Panc1 (cell line): ENCODE measurements at regions not wholly inside any gene's neighbourhood (a gene's known extent, or its start where the extent isn't known, plus 50 kb on each side); places are given as distances from the start of the nearest gene placed in this dataset.
"Not testable (repeated sequence)": the region's sequence is repeated elsewhere in the genome, so short reads cannot be mapped to it uniquely, and the experiment has no call there.

Experiments
- ATAC-seq: fragments of 200-7000 bp; cut with Tn5 transposase; 2 replicates; pipeline ENCODE4 v1.9.1; 2020; ENCODE audit warnings: mild to moderate bottlenecking, moderate library complexity
- BruUV-seq: library from RNA; stranded (reverse); fragments of 400-500 nt; replicated peaks from 2 replicates; lab custom pipeline; 2021; lab: Mats Ljungman, UMichigan
- CTCF ChIA-PET: fragments of 300-600 bp; sonication (Branson Sonifier 250); formaldehyde crosslinking; loops from one replicate; lab custom pipeline; 2022; ENCODE audit warnings: antibody characterized with exemption; lab: Charles Lee
- POLR2A ChIA-PET: fragments of 300-600 bp; sonication (Branson Sonifier 250); formaldehyde crosslinking; loops from one replicate; lab custom pipeline; 2022; ENCODE audit warnings: antibody characterized with exemption; lab: Charles Lee
- DNase-seq: peaks from one replicate; pipeline ENCODE4 v3.0.0-alpha.2; 2010; ENCODE audit warnings: low read depth, low spot score
- H3K27ac ChIP-seq: 2 replicates; pipeline ENCODE4 v1.5.1; 2011; ENCODE audit warnings: mild to moderate bottlenecking, low read length, inconsistent platforms
- H3K27me3 ChIP-seq: fragments of 200-500 bp; sonication (Bioruptor generic); 2 replicates; pipeline ENCODE4 v1.6.0; 2014; ENCODE audit warnings: low read length, inconsistent platforms; ENCODE audit not compliant: control insufficient read depth, insufficient read depth
- H3K36me3 ChIP-seq: fragments of 200-500 bp; sonication (Bioruptor generic); 2 replicates; pipeline ENCODE4 v1.5.1; 2014; ENCODE audit warnings: inconsistent platforms, mild to moderate bottlenecking, low read length, moderate library complexity; ENCODE audit not compliant: control insufficient read depth, insufficient read depth
- H3K4me1 ChIP-seq: 2 replicates; pipeline ENCODE4 v1.5.1; 2011; ENCODE audit warnings: inconsistent platforms, mild to moderate bottlenecking, low read length, moderate library complexity; ENCODE audit not compliant: control insufficient read depth, insufficient read depth
- H3K4me3 ChIP-seq, 2 experiments: 2 replicates each; pipeline ENCODE4 v1.5.1; 2011 to 2012; ENCODE audit warnings: low read depth in 2 of 2, low read length in 2 of 2, mild to moderate bottlenecking in 2 of 2, inconsistent platforms in 1 of 2, moderate library complexity in 1 of 2
- H3K9me3 ChIP-seq: fragments of 200-500 bp; sonication (Bioruptor generic); 2 replicates; pipeline ENCODE4 v1.5.1; 2014; ENCODE audit warnings: low read depth, mild to moderate bottlenecking, inconsistent platforms, low read length, moderate library complexity; ENCODE audit not compliant: control insufficient read depth, insufficient read depth
- POLR2AphosphoS5 ChIP-seq: IDR thresholded peaks from 2 replicates; pipeline ENCODE4 v1.6.1; 2012; ENCODE audit warnings: mild to moderate bottlenecking, low read depth, low read length, moderate library complexity
- SIN3A ChIP-seq: IDR thresholded peaks from 2 replicates; pipeline ENCODE4 v1.6.1; 2012; ENCODE audit warnings: low read depth, mild to moderate bottlenecking, low read length, moderate library complexity, borderline replicate concordance; ENCODE audit not compliant: insufficient read depth
- TCF7L2 ChIP-seq: IDR thresholded peaks from 2 replicates; pipeline ENCODE4 v1.6.1; 2011; ENCODE audit warnings: mild to moderate bottlenecking, low read depth, low read length, inconsistent platforms
- in situ Hi-C: cut with HindIII; loops from 2 replicates; pipeline ENCODE4 v1.10.0; 2016; ENCODE audit warnings: low sequenced_read_pairs, low pct_unique_long_range_greater_than_20kb
- intact Hi-C: fragments of 100-400 bp; cut with micrococcal nuclease; formaldehyde crosslinking; loops from one replicate; pipeline ENCODE4 v1.10.0; 2022; ENCODE audit not compliant: unreplicated experiment
- TF ChIP-seq, protein P1 (sequence below): fragments of 450-650 bp; IDR thresholded peaks from 2 replicates; pipeline ENCODE4 v1.5.1; 2017; ENCODE audit warnings: mild to moderate bottlenecking
- TF ChIP-seq, protein P2 (sequence below), 2 experiments: IDR thresholded peaks; 2 replicates each; pipeline ENCODE4 v1.6.1; 2011 to 2012; ENCODE audit warnings: low read depth in 2 of 2, control low read depth in 1 of 2, low read length in 1 of 2, mild to moderate bottlenecking in 1 of 2, moderate library complexity in 1 of 2; ENCODE audit not compliant: insufficient read depth in 1 of 2

DNA sequence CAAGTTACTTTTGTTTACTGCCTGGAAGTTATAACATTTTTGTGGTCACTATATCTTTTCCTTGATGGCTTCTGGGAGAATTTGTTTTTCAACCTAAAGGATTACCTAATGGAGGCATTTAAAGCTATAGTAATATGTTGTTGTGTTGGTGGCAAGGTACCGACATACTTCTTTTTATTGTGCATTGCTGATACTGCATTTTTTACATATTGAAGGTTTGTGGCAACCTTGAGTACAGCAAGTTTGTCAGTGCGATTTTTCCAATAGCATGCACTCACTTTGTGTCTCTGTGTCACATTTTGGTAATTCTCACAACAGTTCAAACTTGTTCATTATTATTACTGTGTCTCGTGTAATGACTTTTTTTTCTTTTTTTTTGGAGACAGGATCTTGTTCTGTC lies 246.3 kb downstream of the LRRC70 start:
- no TSS peak for BruUV-seq
- H3K27me3 ChIP-seq = no peaks in the 10 kb centered on the region
- no peaks in the 10 kb centered on the region for H3K9me3 ChIP-seq
- no peak overlapping the region for H3K27ac ChIP-seq
- in situ Hi-C loops = no loop called here
- H3K36me3 ChIP-seq = no peaks in the 10 kb centered on the region
- H3K4me3 ChIP-seq = no peak overlapping the region
- POLR2A ChIA-PET = no interaction called here
- CTCF ChIA-PET = no interaction called here
- TF ChIP-seq, protein P1, sequence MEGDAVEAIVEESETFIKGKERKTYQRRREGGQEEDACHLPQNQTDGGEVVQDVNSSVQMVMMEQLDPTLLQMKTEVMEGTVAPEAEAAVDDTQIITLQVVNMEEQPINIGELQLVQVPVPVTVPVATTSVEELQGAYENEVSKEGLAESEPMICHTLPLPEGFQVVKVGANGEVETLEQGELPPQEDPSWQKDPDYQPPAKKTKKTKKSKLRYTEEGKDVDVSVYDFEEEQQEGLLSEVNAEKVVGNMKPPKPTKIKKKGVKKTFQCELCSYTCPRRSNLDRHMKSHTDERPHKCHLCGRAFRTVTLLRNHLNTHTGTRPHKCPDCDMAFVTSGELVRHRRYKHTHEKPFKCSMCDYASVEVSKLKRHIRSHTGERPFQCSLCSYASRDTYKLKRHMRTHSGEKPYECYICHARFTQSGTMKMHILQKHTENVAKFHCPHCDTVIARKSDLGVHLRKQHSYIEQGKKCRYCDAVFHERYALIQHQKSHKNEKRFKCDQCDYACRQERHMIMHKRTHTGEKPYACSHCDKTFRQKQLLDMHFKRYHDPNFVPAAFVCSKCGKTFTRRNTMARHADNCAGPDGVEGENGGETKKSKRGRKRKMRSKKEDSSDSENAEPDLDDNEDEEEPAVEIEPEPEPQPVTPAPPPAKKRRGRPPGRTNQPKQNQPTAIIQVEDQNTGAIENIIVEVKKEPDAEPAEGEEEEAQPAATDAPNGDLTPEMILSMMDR = no peak
- no peak for TF ChIP-seq POLR2AphosphoS5
- no peak for TF ChIP-seq TCF7L2
- TF ChIP-seq, protein P2, sequence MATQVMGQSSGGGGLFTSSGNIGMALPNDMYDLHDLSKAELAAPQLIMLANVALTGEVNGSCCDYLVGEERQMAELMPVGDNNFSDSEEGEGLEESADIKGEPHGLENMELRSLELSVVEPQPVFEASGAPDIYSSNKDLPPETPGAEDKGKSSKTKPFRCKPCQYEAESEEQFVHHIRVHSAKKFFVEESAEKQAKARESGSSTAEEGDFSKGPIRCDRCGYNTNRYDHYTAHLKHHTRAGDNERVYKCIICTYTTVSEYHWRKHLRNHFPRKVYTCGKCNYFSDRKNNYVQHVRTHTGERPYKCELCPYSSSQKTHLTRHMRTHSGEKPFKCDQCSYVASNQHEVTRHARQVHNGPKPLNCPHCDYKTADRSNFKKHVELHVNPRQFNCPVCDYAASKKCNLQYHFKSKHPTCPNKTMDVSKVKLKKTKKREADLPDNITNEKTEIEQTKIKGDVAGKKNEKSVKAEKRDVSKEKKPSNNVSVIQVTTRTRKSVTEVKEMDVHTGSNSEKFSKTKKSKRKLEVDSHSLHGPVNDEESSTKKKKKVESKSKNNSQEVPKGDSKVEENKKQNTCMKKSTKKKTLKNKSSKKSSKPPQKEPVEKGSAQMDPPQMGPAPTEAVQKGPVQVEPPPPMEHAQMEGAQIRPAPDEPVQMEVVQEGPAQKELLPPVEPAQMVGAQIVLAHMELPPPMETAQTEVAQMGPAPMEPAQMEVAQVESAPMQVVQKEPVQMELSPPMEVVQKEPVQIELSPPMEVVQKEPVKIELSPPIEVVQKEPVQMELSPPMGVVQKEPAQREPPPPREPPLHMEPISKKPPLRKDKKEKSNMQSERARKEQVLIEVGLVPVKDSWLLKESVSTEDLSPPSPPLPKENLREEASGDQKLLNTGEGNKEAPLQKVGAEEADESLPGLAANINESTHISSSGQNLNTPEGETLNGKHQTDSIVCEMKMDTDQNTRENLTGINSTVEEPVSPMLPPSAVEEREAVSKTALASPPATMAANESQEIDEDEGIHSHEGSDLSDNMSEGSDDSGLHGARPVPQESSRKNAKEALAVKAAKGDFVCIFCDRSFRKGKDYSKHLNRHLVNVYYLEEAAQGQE (IDR thresholded peaks at IDR 0.05; ENCODE audit: insufficient read depth in 1 of 2, low read depth in 2 of 2, low read length in 1 of 2) = no peak
- TF ChIP-seq SIN3A = no peak
- intact Hi-C loops = no loop called here
- no peaks in the 10 kb centered on the region for H3K4me1 ChIP-seq
- no peak for ATAC-seq
- no peak for DNase-seq

DNA sequence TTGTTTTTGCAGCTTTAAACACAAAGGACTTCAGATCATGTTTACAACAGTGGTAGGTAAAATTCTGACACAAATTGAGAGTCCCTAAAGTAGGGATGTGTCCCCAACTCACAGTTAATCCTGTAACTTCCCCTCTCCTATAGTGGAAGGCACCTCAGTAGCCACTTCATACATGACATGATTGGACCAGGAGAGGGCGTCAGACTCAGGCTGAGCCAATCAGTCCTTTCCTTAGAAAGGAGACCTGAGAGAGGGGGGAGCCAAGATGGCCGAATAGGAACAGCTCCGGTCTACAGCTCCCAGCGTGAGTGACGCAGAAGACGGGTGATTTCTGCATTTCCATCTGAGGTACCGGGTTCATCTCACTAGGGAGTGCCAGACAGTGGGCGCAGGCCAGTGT lies 238.4 kb downstream of the LRRC70 start:
- H3K4me3 ChIP-seq, H3K27me3 ChIP-seq, in situ Hi-C loops, CTCF ChIA-PET, ATAC-seq, H3K9me3 ChIP-seq, H3K27ac ChIP-seq, POLR2A ChIA-PET, intact Hi-C loops, H3K4me1 ChIP-seq, BruUV-seq, H3K36me3 ChIP-seq, DNase-seq: not testable (repeated sequence)

DNA sequence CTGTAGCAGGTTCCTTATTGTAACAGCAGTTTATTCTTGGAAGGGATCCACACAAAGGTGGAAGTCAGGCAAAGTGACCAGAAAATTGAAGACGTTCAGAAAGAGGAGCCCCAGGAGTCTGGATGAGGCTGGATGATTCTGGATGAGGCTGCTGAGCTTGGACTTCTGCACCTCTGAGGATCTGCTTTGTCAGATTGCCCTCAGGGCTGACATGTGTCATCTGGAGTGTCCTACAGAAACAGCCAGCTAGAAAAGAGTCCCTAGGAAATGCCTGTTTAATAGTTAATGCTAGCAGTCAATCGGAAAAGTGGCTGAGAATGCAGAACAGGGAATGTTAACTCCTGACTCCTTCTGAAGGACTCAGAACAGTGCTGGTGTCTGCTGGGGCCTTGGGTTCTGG lies 236.4 kb downstream of the LRRC70 start:
- ChIA-PET POLR2A (no interaction called here), CTCF (no interaction called here)
- in situ Hi-C loops (no loop called here), intact Hi-C loops (no loop called here)
- ATAC-seq (no peak), DNase-seq (no peak)
- TF ChIP-seq SIN3A = no peak
- TF ChIP-seq POLR2AphosphoS5 = no peak
- TF ChIP-seq, protein P1 = no peak
- TF ChIP-seq TCF7L2 = no peak
- TF ChIP-seq, protein P2 (IDR thresholded peaks at IDR 0.05; ENCODE audit: insufficient read depth in 1 of 2, low read depth in 2 of 2, low read length in 1 of 2) = no peak
- H3K4me1 ChIP-seq = no peaks in the 10 kb centered on the region
- H3K27me3 ChIP-seq = no peaks in the 10 kb centered on the region
- H3K27ac ChIP-seq = no peak overlapping the region
- H3K4me3 ChIP-seq = no peak overlapping the region
- H3K9me3 ChIP-seq = no peaks in the 10 kb centered on the region
- no peaks in the 10 kb centered on the region for H3K36me3 ChIP-seq
- BruUV-seq = no TSS peak
